NCI-H748 (cell line): ENCODE measurements at regions not wholly inside any gene's neighbourhood (a gene's known extent, or its start where the extent isn't known, plus 50 kb on each side); places are given as distances from the start of the nearest gene placed in this dataset.

ENCODE experiments used
- DNase-seq: peaks from one replicate; lab custom pipeline; 2025; ENCODE audit not compliant: unreplicated experiment; lab: John Stamatoyannopoulos, UW

DNA sequence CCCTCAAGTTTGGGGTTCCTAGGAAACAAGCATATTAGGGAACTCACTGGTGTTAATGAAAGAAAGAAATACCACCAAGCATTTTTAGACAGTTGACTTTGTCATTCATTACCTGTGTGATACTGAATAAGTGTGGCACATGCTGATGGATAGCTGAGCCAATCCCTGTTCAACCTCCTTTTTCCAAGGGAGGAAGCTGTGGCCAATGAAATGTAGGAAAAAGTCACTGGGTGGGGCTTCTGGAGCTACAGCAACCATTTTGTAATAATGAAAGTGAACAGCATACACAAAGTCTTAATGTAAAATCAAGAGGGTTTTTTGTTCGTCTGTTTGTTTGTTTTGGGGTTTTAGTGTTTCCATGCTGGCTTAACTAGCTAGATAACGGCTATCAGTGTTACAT, 254.3 kb upstream of the SALL1 start:
- DNase-seq = peak; percentile 4

DNA sequence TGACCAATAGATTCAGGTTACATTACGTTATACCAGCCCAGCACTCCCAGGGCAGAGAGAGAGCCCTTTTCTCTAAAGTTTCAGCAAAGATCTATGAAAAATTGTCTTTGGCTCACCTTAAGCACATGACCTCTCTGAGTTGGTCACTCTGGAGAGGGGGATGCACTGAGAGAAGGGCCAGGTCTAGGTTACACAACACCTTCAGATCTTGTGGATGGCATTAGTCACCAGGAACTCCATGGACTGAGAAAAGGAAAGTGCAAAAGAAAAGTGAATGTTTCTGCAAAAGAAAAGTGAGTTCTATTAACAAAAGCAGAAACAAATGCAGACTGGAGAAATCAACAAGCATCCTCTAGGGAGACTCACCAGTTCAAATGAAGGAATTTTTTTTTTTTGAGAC, 253.3 kb upstream of the SALL1 start:
- DNase-seq = no peak

DNA sequence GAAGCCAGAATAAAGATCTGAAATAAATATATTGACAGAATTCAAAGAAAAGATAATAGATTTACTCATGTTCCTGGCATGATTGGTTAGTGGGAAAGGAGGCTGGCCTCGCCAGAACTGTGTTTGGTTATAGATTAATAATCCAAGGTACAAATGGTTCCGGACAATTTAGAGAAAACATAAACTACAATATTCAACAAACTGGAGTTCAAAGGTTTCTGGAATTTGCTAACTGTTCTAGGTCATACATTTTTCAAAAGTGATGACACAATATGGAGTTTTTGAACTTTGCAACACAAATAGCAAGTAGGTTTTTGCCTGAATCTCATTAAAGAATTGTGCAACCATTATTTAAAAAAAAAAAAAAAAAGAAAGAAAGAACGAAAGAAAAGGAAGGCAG, 251.7 kb upstream of the SALL1 start:
- no peak for DNase-seq

DNA sequence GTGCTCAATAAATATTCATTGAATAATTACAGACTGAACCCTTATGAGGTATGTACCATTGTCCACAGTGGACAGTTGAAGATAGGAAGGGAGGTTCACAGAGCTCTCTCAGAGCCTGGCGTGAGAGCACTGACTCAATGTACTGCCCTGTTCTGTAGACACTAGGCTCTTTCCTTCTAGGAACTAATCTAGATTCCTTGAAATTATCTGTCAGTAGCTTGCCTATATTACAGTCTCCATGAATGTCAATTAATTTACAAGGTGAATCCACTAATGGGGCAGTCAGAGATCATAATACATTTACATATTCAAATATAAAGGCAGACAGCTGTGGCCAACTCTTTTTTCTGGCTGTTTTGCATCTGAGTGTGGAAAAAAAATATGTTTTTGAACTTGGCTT, 251.2 kb upstream of the SALL1 start:
- DNase-seq = no peak

DNA sequence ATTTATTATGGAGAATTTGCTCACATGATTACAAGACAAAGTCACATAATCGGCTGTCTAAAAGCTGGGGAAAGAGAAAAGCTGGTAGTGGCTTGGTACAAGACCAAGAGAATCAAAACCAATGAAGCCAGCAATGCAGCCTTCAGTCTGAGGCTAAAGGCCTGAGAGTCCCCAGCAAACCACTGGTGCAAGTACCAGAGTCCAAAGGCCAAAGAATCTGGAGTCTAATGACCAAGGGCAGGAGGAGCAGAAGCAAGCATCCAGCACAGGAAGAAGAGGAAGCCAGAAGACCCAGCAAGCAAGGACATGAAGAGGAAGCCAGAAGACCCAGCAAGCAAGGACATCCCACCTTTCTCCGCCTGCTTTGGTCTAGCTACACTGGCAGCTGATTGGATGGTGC, 250.6 kb upstream of the SALL1 start:
- no peak for DNase-seq

DNA sequence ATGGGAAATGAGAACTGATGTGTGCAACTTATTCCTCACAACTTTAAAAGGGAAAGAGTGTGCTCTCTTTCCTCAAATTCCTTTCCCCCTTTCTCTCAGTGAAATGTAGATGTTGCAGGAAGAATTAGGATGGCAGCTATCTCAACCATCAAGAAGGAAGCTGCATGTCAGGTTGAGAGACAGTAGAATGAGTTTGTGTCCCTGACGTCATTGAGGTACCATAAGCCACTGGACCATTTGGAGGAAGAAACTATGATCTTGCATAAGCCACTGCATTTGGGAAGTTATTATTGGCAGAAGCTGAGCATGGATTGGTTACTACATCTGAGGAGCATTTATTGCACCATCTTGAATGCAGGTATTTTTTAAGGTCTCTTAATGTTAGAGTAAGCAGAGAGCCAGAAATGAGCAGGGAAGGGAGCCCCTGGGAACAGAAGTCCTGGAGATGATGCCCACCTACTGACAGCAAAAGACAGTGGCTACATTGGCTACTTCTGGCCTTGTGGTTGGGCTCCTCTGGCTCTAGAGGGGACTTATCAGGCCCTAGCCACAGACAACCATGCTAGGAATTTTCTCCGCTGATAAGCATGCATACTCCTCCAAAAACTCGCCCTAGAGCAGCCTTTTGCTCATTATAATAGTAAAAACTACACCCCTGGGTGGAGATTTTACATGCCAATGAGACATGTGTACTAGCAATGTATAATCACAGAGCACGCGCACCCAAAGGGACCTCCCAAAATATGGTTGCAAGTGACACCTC, 249.0 kb upstream of the SALL1 start:
- no peak for DNase-seq

DNA sequence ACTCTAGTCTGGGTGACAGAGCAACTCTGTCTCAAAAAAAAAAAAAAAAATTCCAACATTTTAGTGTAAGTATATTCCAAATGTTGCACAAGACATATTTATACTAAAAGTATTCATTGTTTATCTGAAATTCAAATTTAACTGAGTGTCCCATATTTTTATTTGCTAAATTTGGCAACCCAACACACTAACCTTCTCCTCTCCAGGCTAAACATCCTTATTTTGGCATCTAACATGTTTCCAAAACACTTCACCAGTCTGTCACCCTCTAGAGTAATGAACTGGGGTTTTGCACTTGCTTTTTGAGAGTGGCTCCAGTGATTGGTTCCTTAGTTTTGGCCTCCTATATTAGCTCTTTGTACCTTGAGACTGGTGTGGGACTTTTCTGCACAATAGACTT, 243.4 kb upstream of the SALL1 start:
- DNase-seq = no peak

DNA sequence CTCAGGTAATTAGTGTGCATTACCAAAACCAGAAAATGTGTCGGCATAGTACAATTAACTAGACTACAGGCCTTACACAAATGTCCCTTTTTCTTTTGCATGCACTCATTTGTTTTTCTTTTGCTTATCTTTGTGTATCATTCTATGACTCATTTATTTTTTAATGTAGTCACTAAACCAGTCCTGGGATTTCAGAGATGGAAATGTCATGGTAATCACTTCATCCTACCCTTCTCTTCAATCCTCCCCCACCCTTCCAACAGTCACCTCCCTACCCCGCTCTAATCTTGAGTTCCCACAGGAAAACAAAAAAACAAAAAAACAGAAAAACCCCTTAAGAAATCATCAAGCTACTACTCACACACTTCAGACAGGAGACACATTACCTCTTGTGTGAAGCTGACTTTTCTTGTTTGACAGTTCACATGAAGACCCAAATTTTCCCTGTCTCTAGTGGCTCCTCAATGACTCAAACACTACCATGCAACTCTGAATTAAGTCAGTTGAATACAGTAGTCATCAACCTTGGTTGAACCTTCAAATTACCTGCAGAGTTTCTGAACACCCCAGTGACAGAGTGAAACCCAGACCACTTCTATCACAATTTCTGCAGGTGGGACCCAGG, 242.4 kb upstream of the SALL1 start:
- DNase-seq = no peak

DNA sequence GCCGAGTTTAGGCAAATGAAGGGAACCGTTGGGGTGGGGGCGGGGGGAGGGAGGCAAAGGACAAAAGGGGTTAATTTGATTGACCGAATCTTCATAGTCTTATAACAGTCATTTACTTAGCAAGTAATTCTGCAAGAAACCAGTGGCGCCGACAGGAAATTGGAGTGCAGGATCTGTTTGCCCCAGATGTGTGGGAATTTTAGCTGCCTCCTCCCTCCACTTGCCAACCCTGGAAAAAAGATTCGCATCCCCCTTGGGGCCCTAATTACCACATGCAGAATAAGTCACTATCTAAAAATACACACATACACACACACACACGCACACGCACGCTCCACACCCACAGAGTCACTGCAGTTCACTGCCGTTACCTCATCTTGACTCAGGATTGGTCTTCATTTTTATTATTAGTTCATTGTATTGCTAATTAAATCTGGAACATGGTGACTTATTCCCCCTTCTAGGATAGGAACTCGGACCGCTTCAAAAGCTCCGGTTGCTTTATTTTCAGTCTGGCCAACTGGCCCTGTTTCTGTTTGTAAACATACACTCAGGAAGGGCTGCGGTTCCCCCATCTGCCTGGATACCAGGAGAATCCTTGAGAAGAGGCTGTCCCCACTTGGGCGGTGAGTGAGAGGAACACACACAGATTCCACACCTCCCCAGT, 241.6 kb upstream of the SALL1 start:
- DNase-seq = no peak

DNA sequence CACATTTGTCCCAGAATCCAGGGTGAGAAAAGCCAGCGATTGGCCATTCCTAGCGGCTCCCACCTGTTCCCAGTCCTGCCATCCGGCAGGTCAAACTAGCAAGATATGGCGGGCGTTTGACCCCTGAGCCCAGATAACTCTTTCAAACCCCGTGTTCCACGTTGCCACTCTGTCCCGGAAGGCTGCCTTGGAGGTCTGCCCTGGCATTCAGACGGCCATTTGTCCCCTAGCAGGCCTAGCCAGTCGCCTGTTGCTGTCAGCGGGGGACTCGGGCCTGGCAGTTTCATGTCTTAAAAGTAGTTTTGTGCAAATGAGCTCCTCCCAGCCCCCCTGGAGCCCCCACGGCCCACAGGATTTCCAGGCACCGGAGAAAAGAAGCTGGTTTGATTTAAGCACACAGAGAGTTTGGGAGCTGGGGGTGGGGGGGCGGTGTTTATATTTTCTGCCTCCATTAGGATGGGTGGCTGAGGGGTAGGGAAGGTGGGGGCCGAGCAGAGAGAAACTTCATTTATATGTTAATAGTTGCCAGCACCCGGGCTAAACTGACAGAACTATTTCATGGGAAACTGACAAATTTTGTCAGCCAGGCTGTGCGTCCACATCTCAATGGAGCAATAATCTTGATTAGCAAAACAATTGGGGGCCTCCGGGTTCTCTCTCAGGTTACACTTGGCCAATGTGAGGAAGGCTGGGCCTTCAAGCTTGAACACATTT, 240.9 kb upstream of the SALL1 start:
- DNase-seq = no peak

DNA sequence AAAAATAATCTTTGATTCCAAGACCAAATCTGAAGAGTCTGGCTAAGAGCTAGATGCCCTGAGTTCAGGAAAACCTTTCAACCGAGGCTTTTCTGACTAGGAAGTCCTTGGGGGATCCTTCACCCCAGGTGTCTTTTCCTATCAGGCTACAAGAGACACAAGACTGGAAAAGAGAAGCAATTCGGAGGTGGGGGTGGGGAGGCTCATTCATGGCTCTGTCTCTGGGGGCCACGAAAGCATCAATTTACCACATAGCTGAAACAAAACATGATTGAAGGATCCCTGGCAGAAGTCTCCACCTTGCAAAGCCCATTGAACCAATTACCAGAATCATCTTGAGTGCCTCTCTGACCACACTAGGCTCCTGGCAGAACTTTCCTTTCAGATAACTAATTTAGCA, 239.8 kb upstream of the SALL1 start:
- DNase-seq = no peak

DNA sequence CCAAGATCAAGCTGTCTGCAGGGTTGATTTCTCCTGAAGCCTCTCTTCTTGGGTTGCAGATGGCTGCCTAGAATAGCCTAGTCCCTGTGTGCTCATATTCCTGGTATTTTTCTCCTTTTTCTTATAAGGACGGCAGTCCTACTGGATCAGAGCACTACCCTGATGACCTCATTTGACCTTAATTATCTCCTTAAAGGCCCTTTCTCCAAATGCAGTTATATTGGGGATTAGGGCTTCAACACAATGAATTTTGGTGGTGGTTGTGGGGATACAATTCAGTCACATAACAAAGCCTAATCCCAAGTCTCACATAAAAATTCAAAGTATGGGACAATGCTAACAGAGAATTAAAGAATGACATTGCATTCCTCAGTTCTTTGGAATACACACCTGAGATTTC, 238.8 kb upstream of the SALL1 start:
- DNase-seq = no peak

DNA sequence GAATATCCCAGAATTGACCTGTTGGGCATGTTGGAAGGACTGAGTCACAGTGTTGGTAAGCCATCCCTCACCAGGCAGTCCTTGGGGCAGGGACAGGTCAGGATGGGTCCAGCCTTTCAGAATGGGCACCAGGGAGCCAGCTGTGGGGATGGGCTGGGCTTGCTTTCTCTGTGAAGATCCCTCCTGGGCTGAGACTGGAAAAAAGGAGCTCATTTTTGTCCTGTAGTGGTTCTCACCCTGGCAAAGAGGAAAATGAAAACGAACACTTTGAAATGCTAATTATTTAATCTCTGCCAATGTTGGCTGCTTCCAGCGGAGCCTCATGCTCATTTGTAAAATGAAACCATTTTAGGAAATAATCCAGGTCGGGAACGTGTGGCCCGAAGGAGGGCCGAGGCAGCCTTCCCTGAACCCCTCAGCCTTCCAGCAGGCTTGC, 237.5 kb upstream of the SALL1 start:
- no peak for DNase-seq

DNA sequence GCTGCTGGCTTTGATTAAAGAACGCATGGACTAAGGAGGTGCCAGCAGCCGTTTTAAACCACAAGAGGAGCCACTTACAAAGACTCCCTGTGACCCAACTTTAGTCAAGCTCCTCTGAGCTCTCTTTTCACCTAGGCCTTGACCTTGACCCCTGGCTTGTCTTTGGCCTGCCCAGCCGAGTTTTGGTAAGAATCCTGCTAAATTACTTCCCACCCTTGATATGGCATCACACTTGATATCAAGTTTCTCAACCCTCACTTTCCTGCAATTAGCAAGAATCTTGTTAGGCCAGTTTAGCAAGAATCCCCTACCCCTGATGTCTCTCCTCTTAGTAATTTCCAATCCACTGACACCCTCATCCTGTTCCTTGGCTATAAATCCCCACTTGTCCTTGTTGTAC, 232.8 kb upstream of the SALL1 start:
- peak; percentile 24 for DNase-seq

DNA sequence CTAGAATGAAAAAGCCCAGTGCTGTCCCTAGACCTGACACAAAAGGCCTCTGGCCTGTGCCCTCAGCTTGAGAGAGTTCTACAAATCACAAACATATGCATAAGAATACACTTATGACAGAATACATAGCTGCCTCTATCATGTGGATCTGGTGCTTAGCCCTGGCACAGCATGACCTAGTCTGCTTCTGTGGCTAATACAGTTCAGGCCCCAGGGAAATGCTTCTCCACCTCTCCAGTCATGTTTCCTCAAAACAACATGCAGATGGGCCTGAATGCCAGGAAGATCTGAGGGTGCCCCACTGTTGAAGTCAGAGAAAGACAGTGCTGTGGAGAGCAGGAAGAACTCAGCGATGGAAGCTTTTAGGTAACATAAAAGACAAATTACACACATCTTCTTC, 231.9 kb upstream of the SALL1 start:
- no peak for DNase-seq

DNA sequence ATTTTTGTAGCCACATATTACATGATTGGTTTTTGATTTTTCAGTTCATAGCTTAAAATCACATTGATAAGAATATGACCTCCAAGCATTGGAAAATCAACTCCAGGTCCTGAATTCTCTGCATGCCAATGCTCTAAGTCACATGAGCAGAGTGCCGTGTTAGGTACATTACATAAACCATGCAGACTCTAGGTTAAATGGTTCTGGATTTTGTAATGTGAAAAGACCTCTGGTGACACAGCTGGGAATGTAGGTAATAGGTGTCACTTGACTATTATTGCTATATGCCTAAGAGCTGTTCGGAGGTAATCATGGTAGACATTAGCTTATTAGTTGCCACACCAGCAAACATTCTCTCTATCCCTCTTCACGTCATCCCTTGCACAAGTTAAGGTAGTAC, 231.1 kb upstream of the SALL1 start:
- no peak for DNase-seq

DNA sequence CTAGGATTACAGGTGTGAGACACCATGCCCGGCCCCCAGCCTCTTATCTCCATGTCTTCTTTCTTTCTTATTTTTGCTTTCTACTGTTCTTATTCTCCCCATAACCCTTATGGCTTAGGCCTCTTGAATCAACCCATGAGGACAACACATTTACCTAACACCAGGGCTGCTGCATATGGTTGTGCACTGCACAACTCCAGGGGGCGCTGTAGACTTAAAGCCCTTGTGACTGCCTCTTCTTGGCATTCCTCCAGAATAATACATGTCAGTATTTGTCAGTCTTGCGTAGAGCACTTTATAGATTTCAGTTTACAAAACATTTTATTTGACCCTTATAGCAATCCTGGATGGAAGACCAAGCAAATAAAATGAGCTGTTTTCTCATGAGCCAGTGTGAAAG, 225.0 kb upstream of the SALL1 start:
- no peak for DNase-seq

DNA sequence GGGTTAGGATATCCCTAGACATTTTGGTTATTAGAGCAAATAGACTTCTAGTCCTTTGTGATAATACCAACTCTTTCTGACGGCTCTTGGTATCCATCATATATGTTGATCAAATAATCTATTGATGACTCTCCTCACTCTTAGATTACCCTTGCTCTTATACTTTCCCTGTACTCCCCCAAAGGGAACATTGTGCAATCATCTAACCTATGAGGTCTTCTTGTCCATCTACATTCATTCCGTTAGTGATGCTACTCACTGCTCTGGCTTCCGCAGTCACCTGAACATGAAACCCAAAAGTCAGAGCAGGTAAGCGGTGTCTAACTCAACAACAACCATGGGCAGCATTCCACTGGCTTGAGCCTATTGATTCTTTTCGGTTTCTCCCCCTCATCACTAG, 223.7 kb upstream of the SALL1 start:
- no peak for DNase-seq

DNA sequence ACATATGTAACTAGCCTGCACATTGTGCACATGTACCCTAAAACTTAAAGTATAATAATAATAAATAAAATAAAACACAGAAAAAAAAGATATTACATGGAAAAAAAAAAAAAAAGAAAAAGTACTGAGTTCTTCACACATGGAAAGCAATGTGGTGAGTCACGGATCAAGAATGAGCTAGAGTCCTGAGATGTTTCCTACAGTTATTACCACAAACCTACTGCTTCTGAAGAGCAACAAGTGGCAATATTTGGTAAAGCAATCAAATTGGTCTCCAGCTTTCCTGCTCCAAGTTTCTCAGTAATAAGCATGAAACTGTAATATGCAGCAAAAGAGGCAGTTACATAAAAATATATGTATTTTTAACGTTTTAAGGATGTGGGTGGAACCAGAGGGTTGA, 223.3 kb upstream of the SALL1 start:
- no peak for DNase-seq

DNA sequence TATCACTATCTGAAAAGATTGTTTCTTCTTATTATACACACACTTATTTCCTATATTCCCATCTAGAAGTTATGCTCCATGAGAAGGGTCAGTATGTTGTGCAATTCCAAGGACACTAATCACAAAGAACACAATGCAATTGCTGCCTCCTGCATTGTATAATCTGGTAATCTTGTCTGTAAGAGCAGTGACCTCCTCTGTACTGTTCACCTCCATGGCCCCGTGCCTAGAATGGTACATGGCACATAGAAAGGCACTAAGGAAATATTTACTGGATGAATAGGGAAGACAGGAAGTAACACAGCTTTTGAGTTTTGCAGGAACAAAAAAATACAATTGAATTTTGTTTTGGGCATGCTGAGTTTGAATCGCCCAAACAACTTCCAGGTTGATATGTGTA, 214.6 kb upstream of the SALL1 start:
- DNase-seq = no peak

DNA sequence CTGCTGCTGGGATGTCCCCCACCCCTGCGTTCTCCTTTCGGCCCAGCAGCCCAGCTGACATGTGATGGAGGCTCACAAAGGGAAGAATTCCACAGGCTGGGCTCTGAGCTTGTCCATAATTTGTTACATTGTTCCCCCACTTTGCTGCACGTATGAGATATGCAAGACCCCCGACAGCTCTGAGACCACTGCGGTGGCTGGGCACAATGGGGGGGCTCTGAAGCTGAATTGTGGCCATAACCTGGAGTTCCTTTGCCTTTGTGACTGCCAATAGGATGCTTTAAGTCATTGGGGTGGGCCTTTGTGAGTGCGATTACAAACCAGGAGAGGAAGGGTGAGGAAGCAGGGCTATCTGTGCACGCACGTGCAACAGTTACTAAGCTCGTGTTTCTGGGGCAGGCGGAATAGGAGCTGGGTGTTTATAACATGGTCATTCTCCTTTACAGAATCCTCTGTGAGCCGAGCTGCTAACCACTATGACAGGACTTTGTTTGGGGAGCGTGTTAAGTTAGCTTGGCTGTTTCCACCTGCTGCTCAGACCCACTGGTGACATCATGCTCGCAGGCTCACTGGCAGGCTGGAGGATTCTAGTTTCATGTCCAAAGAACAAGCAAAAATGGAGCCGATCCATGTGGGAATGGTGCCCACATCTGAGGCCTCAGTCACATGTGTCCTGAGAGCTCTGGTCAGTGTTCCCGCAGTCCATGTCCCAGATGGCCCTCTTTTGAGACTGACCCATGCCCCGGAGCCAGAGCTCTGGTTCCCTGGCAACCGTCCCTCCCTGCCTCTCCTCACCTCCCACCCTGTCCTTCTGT, 208.3 kb upstream of the SALL1 start:
- no peak for DNase-seq
